Renal cortex interstitium (tissue), 11 donors: ENCODE measurements at regions not wholly inside any gene's neighbourhood (a gene's known extent, or its start where the extent isn't known, plus 50 kb on each side); places are given as distances from the start of the nearest gene placed in this dataset.
"Not testable (repeated sequence)": the region's sequence is repeated elsewhere in the genome, so short reads cannot be mapped to it uniquely, and the experiment has no call there.

Experiments used
- DNase-seq, 11 donors: peaks; one replicate each; pipeline ENCODE4 v3.0.0-alpha.2; 2013; ENCODE audit warnings: low read depth in 9 of 11, low spot score in 4 of 11; ENCODE audit errors: extremely low read depth in 1 of 11

- DNase-seq = peak in 1 of 11 donors; percentile 25
Observed at GRCh38 chr4:26191353-26191752, 129.5 kb upstream of the RBPJ start.

- no peak for DNase-seq
Observed at GRCh38 chr4:26192899-26193869, 127.6 kb upstream of the RBPJ start.

GRCh38 chr4:26194764-26195163, 126.0 kb upstream of the RBPJ start:
- no peak for DNase-seq

GRCh38 chr4:26196567-26196966, 124.2 kb upstream of the RBPJ start:
- DNase-seq = no peak

GRCh38 chr4:26197018-26197779, 123.6 kb upstream of the RBPJ start:
- no peak for DNase-seq

- not testable (repeated sequence) for DNase-seq
Observed at GRCh38 chr4:26198931-26199330, 121.9 kb upstream of the RBPJ start.

GRCh38 chr4:26199596-26199995, 121.2 kb upstream of the RBPJ start:
- no peak for DNase-seq

GRCh38 chr4:26201120-26201519, 119.7 kb upstream of the RBPJ start:
- no peak for DNase-seq

GRCh38 chr4:26204249-26204825, 116.5 kb upstream of the RBPJ start:
- DNase-seq = no peak

- DNase-seq = no peak
Observed at GRCh38 chr4:26204911-26205370, 115.9 kb upstream of the RBPJ start.

- DNase-seq = peak in 10 of 11 donors; percentile 32 to 74 (median 54)
Observed at GRCh38 chr4:26206339-26206738, 114.5 kb upstream of the RBPJ start.

- no peak for DNase-seq
Observed at GRCh38 chr4:26206999-26207398, 113.8 kb upstream of the RBPJ start.

- no peak for DNase-seq
Observed at GRCh38 chr4:26207631-26208030, 113.2 kb upstream of the RBPJ start.

- DNase-seq = no peak
Observed at GRCh38 chr4:26208237-26208994, 112.4 kb upstream of the RBPJ start.

GRCh38 chr4:26209378-26209777, 111.4 kb upstream of the RBPJ start:
- DNase-seq = not testable (repeated sequence)

- no peak for DNase-seq
Observed at GRCh38 chr4:26212528-26212927, 108.3 kb upstream of the RBPJ start.

- no peak for DNase-seq
Observed at GRCh38 chr4:26213317-26213716, 107.5 kb upstream of the RBPJ start.

- no peak for DNase-seq
Observed at GRCh38 chr4:26214994-26215393, 105.8 kb upstream of the RBPJ start.

- no peak for DNase-seq
Observed at GRCh38 chr4:26215725-26216124, 105.1 kb upstream of the RBPJ start.
